GM18909 (cell line): ENCODE measurements at regions not wholly inside any gene's neighbourhood (a gene's known extent, or its start where the extent isn't known, plus 50 kb on each side); places are given as distances from the start of the nearest gene placed in this dataset.
"Not testable (repeated sequence)": the region's sequence is repeated elsewhere in the genome, so short reads cannot be mapped to it uniquely, and the experiment has no call there.

Source experiments
- ATAC-seq: cut with Tn5 transposase; IDR thresholded peaks from one replicate; pipeline ENCODE4 v1.9.1; 2021; ENCODE audit warnings: mild to moderate bottlenecking; ENCODE audit not compliant: unreplicated experiment, poor library complexity

- ATAC-seq: no peak
Measured at GRCh38 chr3:43236008-43236407, 50.3 kb upstream of the SNRK start.

GRCh38 chr3:43233062-43233461 lies 53.3 kb upstream of the SNRK start:
- no peak for ATAC-seq

GRCh38 chr3:43231276-43232000 lies 54.9 kb upstream of the SNRK start:
- ATAC-seq: no peak

- not testable (repeated sequence) for ATAC-seq
Measured at GRCh38 chr3:43229865-43230264, 56.5 kb upstream of the SNRK start.

GRCh38 chr3:43227685-43228084 lies 58.7 kb upstream of the SNRK start:
- ATAC-seq: not testable (repeated sequence)

GRCh38 chr3:43224405-43225073 lies 61.8 kb upstream of the SNRK start:
- ATAC-seq: no peak

DNA sequence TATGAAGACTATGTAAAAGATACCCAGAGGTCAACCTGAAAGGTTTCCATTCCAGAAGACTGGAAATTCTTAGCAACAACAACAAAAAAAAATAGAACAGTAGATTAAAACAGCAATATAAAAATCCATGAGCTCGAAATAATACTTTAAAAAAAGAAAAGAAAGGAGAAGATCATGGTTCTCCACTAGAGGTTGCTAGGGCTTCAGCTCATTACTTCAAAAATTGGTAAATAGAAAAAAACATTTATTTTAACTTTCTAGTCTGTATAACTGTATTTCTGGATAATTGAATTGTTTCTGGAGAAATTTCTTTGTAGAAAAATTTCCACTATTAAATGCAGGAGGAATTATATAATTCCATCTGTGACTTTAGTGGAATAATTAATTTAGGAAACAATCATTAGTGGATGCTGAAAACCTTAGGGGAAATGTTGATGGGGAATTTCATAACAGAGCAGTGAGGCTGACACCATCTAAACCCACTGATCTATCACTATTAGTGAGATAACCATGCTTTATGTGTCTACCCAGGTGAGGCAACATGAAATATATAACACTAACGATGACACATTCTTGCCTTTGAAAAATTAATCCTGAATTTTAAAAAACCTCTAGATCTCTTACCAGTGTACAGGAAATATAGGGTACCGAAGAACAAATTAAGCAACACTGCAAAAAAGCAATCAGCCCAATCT lies 62.5 kb upstream of the SNRK start:
- no peak for ATAC-seq

DNA sequence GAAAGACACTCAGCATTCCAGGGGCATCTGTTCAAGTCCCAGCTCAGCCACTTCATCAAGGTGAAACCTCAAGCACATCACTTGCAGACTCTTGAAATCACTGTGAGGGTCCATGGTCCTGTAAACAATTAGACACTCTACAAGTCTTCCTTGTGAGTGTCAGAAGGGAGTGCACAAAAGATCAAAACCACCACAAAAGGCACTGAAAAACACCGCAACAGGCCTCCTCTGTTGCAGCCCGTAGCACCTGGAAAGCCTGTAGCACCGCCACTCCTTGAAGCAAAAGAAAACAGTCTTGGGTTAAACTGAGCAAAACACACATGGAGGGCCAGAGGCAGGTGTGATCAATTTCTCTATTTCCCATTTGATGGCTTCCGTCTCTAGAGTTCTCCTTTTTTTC lies 63.8 kb upstream of the SNRK start:
- ATAC-seq: no peak

GRCh38 chr3:43221076-43221475 lies 65.3 kb upstream of the SNRK start:
- no peak for ATAC-seq

DNA sequence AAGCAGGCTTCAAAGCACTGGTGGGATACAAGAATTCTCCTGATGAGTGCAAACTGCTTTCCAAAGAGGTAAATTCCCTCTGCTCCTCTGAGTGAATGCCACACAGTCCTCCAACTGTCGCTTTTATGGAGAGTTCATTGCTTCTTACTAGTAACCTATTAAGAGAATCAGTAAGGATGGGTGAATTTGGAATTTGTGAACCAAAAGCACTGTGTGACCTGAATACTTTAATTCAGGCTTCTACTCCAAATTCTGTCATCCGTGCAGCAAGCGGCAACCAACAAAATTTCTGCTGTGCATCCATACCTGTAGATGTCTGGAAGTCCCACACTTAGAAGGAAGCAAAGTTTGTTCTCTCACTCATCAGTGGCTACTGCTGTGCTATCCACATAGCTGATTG lies 66.7 kb upstream of the SNRK start:
- ATAC-seq: no peak

DNA sequence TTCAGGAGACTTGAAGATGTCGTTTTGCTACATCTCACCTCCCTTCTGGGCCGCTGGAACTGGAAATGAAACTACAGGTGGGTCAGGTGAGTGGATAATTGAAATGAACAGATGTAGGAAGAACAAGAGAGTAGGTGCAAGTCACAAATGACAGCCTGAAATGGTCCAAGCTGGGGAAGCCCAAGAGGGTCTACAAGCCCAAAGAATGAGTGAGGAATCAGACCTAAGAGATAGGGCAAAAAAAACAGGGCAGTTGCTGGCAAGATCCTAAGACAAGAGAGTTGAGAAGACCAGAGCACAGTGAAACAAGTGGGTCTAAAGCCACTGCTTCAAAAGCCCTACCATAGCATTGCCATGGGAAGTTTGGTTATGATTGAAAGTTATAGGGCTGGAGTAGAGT lies 67.4 kb upstream of the SNRK start:
- no peak for ATAC-seq

GRCh38 chr3:43218156-43218555 lies 68.2 kb upstream of the SNRK start:
- ATAC-seq: no peak

DNA sequence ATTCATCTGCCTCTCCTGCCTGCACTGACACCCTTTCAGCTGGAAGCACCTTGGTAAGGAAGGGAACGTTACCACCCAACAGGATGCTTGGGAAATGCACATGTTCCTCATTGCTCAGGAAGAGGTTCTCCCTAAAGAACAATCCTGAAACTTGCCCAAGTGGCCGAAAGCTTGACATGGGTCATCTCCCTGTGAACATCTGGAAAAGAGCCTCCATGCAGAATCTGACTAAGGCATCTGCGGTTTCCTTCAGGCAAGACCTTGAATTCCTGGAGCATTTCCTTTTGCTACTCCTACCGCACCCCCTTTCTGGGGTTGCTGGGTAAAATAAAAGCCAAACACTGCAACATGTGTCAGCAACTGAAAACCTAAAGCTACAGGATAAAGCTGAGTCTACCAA lies 68.7 kb upstream of the SNRK start:
- ATAC-seq: no peak

DNA sequence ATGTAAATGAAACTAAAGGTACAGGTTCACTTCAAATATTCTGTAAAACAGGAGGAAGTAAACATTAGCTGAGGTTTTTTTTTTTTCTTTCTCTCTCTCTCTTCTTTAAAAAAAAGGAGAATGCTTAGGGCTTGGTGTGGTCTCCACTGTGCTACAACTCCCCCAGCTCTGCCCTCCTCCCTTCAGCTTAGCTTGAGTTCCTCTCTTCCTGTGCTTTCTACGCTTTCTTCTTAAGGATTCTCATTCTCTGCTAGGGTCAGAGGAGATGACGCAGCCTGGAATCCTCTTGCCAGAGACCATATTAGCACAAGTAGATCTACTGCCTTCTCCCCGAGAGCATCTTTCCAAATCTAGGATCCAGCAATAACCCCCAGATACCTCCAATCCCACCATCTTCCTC lies 69.1 kb upstream of the SNRK start:
- ATAC-seq: no peak

GRCh38 chr3:43215663-43216275 lies 70.6 kb upstream of the SNRK start:
- no peak for ATAC-seq

GRCh38 chr3:43215138-43215537 lies 71.2 kb upstream of the SNRK start:
- ATAC-seq: no peak

- ATAC-seq: no peak
Measured at GRCh38 chr3:43214616-43215015, 71.7 kb upstream of the SNRK start.

GRCh38 chr3:43213631-43214030 lies 72.7 kb upstream of the SNRK start:
- peak; percentile 55 for ATAC-seq

DNA sequence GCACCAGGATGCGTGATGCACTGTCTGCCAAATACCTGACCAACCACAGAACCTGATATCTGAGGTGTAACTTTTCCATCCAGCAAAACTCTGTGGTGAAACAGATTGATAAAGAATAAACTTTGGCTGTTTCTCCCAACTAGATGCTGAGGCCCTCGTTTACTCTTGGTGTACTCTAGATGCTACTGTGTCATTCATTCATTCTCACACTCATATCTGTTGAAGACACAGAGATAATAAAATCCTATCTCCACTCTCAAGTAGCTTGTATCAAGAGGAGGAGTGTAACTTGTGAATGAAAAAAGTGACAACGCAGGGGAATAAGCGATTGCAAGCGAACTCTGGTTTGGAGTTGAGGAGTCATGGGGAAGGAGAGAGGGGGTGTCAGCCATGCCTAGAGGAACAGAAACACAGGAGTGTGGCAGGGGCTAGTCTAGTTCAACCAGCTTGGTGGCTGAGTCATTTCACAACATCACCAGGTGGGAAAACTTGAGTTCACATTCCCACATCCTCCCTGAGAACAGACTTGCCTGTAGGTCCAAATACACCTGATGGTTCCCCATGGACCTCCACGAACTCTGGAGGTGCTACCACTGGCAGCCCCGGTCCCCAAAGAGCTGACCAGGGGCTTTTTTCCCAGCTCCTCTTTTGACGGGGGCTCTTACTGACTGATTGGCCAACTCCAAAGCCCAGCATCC lies 73.3 kb upstream of the SNRK start:
- peak; percentile 26 for ATAC-seq

DNA sequence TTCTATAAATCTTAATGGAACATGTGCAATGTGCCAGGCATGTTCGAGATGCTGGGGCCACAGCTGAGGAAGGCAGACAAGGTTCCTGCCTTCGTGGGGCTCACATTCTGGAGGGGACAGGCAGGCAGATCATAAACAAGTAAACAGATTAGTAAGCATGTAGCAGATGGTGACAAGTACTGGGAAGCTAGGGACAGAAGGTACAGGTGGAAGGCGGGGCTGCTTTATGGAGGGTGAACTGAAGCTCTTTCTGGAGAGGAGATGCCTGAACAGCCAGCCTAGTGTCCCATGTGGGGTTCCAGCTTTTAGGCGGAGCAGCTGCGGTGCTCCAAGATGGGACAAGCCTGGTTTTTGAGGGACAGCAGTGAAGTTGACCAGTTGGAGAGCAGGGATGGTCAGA lies 74.7 kb upstream of the SNRK start:
- no peak for ATAC-seq
